Loucy (cell line): ENCODE measurements at regions not wholly inside any gene's neighbourhood (a gene's known extent, or its start where the extent isn't known, plus 50 kb on each side); places are given as distances from the start of the nearest gene placed in this dataset.
"Not testable (repeated sequence)": the region's sequence is repeated elsewhere in the genome, so short reads cannot be mapped to it uniquely, and the experiment has no call there.

ENCODE experiments used
- H2AFZ ChIP-seq: fragments of 200-600 bp; sonication (generic); 2 replicates; pipeline ENCODE4 v1.6.0; 2016; ENCODE audit warnings: antibody characterized with exemption, mild to moderate bottlenecking, low read length, moderate library complexity
- H3F3A ChIP-seq: fragments of 200-600 bp; 2 replicates; pipeline ENCODE4 v1.6.0; 2016; ENCODE audit warnings: antibody characterized with exemption, low read depth, mild to moderate bottlenecking
- H3K27me3 ChIP-seq: fragments of 200-600 bp; sonication (generic); 2 replicates; pipeline ENCODE4 v1.6.1; 2014; ENCODE audit warnings: low read length, mild to moderate bottlenecking; ENCODE audit not compliant: insufficient read depth, poor library complexity, severe bottlenecking
- H3K36me3 ChIP-seq: fragments of 200-600 bp; sonication (generic); 2 replicates; pipeline ENCODE4 v1.6.1; 2016; ENCODE audit warnings: low read length; ENCODE audit not compliant: insufficient read depth
- H3K4me1 ChIP-seq: fragments of 200-600 bp; sonication (generic); 2 replicates; pipeline ENCODE4 v1.5.1; 2014; ENCODE audit warnings: low read length, mild to moderate bottlenecking; ENCODE audit not compliant: insufficient read depth, poor library complexity, severe bottlenecking
- H3K4me2 ChIP-seq: fragments of 200-600 bp; sonication (generic); 2 replicates; pipeline ENCODE4 v1.6.0; 2014; ENCODE audit warnings: antibody characterized with exemption, low read length, low read depth, mild to moderate bottlenecking; ENCODE audit not compliant: poor library complexity, severe bottlenecking
- H3K4me3 ChIP-seq: fragments of 200-600 bp; sonication (generic); 2 replicates; pipeline ENCODE4 v1.5.1; 2014; ENCODE audit warnings: low read length, mild to moderate bottlenecking, mixed read lengths; ENCODE audit not compliant: poor library complexity, severe bottlenecking
- H3K79me2 ChIP-seq: fragments of 200-600 bp; sonication (generic); 2 replicates; pipeline ENCODE4 v1.6.1; 2014; ENCODE audit warnings: low read length; ENCODE audit not compliant: insufficient read depth
- H3K9ac ChIP-seq: fragments of 200-600 bp; sonication (generic); 2 replicates; pipeline ENCODE4 v1.6.0; 2014; ENCODE audit warnings: mild to moderate bottlenecking, low read depth, low read length, moderate library complexity; ENCODE audit not compliant: poor library complexity, severe bottlenecking
- H3K9me2 ChIP-seq: fragments of 200-600 bp; sonication (generic); replicated peaks from 2 replicates; pipeline ENCODE4 v1.6.1; 2016; ENCODE audit warnings: low read depth, low read length, mixed read lengths
- H3K9me3 ChIP-seq: fragments of 200-600 bp; sonication (generic); 2 replicates; pipeline ENCODE4 v1.6.1; 2014; ENCODE audit warnings: mild to moderate bottlenecking, antibody characterized with exemption, low read length, low read depth; ENCODE audit not compliant: insufficient read depth
- H4K20me1 ChIP-seq: fragments of 200-600 bp; sonication (generic); 2 replicates; pipeline ENCODE4 v1.6.0; 2014; ENCODE audit warnings: antibody characterized with exemption, low read length, mild to moderate bottlenecking; ENCODE audit not compliant: insufficient read depth, poor library complexity, severe bottlenecking
- CTCF ChIP-seq: fragments of 200-600 bp; sonication (generic); conservative IDR thresholded peaks from 2 replicates; pipeline ENCODE4 v1.5.1; 2014; ENCODE audit warnings: mild to moderate bottlenecking, antibody characterized with exemption, low read length
- EZH2phosphoT487 ChIP-seq: fragments of 200-600 bp; IDR thresholded peaks from 2 replicates; pipeline ENCODE4 v1.6.1; 2018; ENCODE audit warnings: antibody characterized with exemption, mild to moderate bottlenecking, moderate library complexity, borderline replicate concordance

GRCh38 chr6:62803094-62803493 is 408.2 kb upstream of the FKBP1C start:
- Histone ChIP-seq H3K4me1 (no peaks in the 10 kb centered on the region), H3K9me2 (no peaks in the 10 kb centered on the region), H3K4me2 (no peak overlapping the region), H3K9me3 (no peaks in the 10 kb centered on the region), H3K9ac (no peak overlapping the region), H3K36me3 (no peaks in the 10 kb centered on the region), H3F3A (no peaks in the 10 kb centered on the region), H4K20me1 (no peaks in the 10 kb centered on the region), H3K4me3 (no peak overlapping the region), H3K27me3 (no peaks in the 10 kb centered on the region), H2AFZ (no peak overlapping the region), H3K79me2 (no peaks in the 10 kb centered on the region)
- TF ChIP-seq EZH2phosphoT487: no peak
- TF ChIP-seq CTCF: no peak

- no peak for TF ChIP-seq CTCF
- Histone ChIP-seq H3K9ac (no peak overlapping the region), H3K79me2 (no peaks in the 10 kb centered on the region), H3K9me3 (no peaks in the 10 kb centered on the region), H3K4me3 (no peak overlapping the region), H3K27me3 (no peaks in the 10 kb centered on the region), H2AFZ (no peak overlapping the region), H3K36me3 (no peaks in the 10 kb centered on the region), H3K4me2 (no peak overlapping the region), H4K20me1 (no peaks in the 10 kb centered on the region), H3K9me2 (no peaks in the 10 kb centered on the region), H3K4me1 (no peaks in the 10 kb centered on the region), H3F3A (no peaks in the 10 kb centered on the region)
Measured at GRCh38 chr6:62797190-62797589, 414.1 kb upstream of the FKBP1C start.

- no peak overlapping the region for H3K9ac ChIP-seq
- H3K9me3 ChIP-seq: no peaks in the 10 kb centered on the region
- no peaks in the 10 kb centered on the region for H3K27me3 ChIP-seq
- H3K4me1 ChIP-seq: no peaks in the 10 kb centered on the region
- H3K9me2 ChIP-seq: no peaks in the 10 kb centered on the region
- TF ChIP-seq EZH2phosphoT487 (no peak), CTCF (peak; percentile 73)
- no peak overlapping the region for H3K4me3 ChIP-seq
- H4K20me1 ChIP-seq: no peaks in the 10 kb centered on the region
- no peaks in the 10 kb centered on the region for H3K79me2 ChIP-seq
- no peak overlapping the region for H3K4me2 ChIP-seq
- no peak overlapping the region for H2AFZ ChIP-seq
- H3K36me3 ChIP-seq: no peaks in the 10 kb centered on the region
- H3F3A ChIP-seq: no peaks in the 10 kb centered on the region
Measured at GRCh38 chr6:62775427-62776022, 435.7 kb upstream of the FKBP1C start.

- H4K20me1 ChIP-seq, H3K9me3 ChIP-seq, H3K9ac ChIP-seq, H3K9me2 ChIP-seq, H3K4me2 ChIP-seq, H3F3A ChIP-seq, H2AFZ ChIP-seq, H3K27me3 ChIP-seq, H3K79me2 ChIP-seq, H3K4me1 ChIP-seq, H3K4me3 ChIP-seq, H3K36me3 ChIP-seq: not testable (repeated sequence)
Measured at GRCh38 chr6:62766174-62766573, 445.1 kb upstream of the FKBP1C start.
